OCI-LY7 (cell line): ENCODE measurements at regions not wholly inside any gene's neighbourhood (a gene's known extent, or its start where the extent isn't known, plus 50 kb on each side); places are given as distances from the start of the nearest gene placed in this dataset.

Experiments used
- BruUV-seq: library from RNA; stranded (reverse); fragments of 400-500 nt; replicated peaks from 2 replicates; lab custom pipeline; 2021; lab: Mats Ljungman, UMichigan
- CTCF ChIA-PET: fragments of 300-600 bp; sonication (Branson Sonifier 250); formaldehyde crosslinking; loops from one replicate; lab custom pipeline; 2022; ENCODE audit warnings: antibody characterized with exemption; ENCODE audit not compliant: unreplicated experiment; lab: Charles Lee
- POLR2A ChIA-PET: fragments of 300-600 bp; sonication (Branson Sonifier 250); formaldehyde crosslinking; loops from one replicate; lab custom pipeline; 2022; ENCODE audit warnings: antibody characterized with exemption; lab: Charles Lee
- DNase-seq: peaks from one replicate; pipeline ENCODE4 v3.0.0-alpha.2; 2015; ENCODE audit warnings: low spot score
- H2AFZ ChIP-seq: fragments of 200-600 bp; sonication (generic), shearing (Covaris generic); 2 replicates; pipeline ENCODE4 v1.6.1; 2014; ENCODE audit warnings: mild to moderate bottlenecking, antibody characterized with exemption, low read length, moderate library complexity
- H3K27ac ChIP-seq: fragments of 200-600 bp; sonication (generic); 2 replicates; pipeline ENCODE4 v1.5.1; 2014; ENCODE audit warnings: mixed run types, low read depth, mild to moderate bottlenecking, moderate library complexity, low read length, inconsistent platforms; ENCODE audit not compliant: poor library complexity, severe bottlenecking
- H3K36me3 ChIP-seq: fragments of 200-600 bp; sonication (generic); 2 replicates; pipeline ENCODE4 v1.6.1; 2014; ENCODE audit warnings: mild to moderate bottlenecking, antibody characterized with exemption, low read length, moderate library complexity, mixed read lengths; ENCODE audit not compliant: insufficient read depth
- H3K4me1 ChIP-seq: fragments of 200-600 bp; sonication (generic); 2 replicates; pipeline ENCODE4 v1.5.1; 2014; ENCODE audit warnings: mild to moderate bottlenecking, low read length; ENCODE audit not compliant: insufficient read depth, poor library complexity, severe bottlenecking
- H3K4me2 ChIP-seq: fragments of 200-600 bp; sonication (generic); 2 replicates; pipeline ENCODE4 v1.6.1; 2014; ENCODE audit warnings: mild to moderate bottlenecking, low read length
- H3K4me3 ChIP-seq: fragments of 200-600 bp; sonication (generic); 2 replicates; pipeline ENCODE4 v1.5.1; 2014; ENCODE audit warnings: mild to moderate bottlenecking, low read depth, low read length; ENCODE audit not compliant: poor library complexity, severe bottlenecking
- H3K79me2 ChIP-seq: fragments of 200-600 bp; sonication (generic); 2 replicates; pipeline ENCODE4 v1.6.1; 2016; ENCODE audit warnings: low read depth, mild to moderate bottlenecking, low read length, moderate library complexity, mixed read lengths; ENCODE audit not compliant: insufficient read depth
- H3K9me2 ChIP-seq: fragments of 200-600 bp; sonication (generic); 2 replicates; pipeline ENCODE4 v1.6.1; 2016; ENCODE audit warnings: mild to moderate bottlenecking, low read length, mixed read lengths; ENCODE audit not compliant: insufficient read depth
- H3K9me3 ChIP-seq: fragments of 200-600 bp; sonication (generic); 2 replicates; pipeline ENCODE4 v1.6.1; 2014; ENCODE audit warnings: mild to moderate bottlenecking, mixed run types, low read length, mixed read lengths
- H4K20me1 ChIP-seq: fragments of 200-600 bp; sonication (generic); 2 replicates; pipeline ENCODE4 v1.6.1; 2014; ENCODE audit warnings: mild to moderate bottlenecking, antibody characterized with exemption, low read length, moderate library complexity, mixed read lengths; ENCODE audit not compliant: insufficient read depth
- EZH2phosphoT487 ChIP-seq: fragments of 200-600 bp; sonication (generic); IDR thresholded peaks from 2 replicates; pipeline ENCODE4 v1.6.1; 2018; ENCODE audit warnings: low read depth, borderline replicate concordance, mild to moderate bottlenecking, mixed run types, antibody characterized with exemption, low read length, moderate library complexity, mixed read lengths
- intact Hi-C: fragments of 100-400 bp; cut with micrococcal nuclease; formaldehyde crosslinking; loops from one replicate; pipeline ENCODE4 v1.10.0; 2022; ENCODE audit not compliant: unreplicated experiment
- TF ChIP-seq, protein P1 (sequence below): fragments of 200-600 bp; sonication (generic); conservative IDR thresholded peaks from 2 replicates; pipeline ENCODE4 v1.5.1; 2014; ENCODE audit warnings: mild to moderate bottlenecking, antibody characterized with exemption, low read length, moderate library complexity, mixed read lengths

DNA sequence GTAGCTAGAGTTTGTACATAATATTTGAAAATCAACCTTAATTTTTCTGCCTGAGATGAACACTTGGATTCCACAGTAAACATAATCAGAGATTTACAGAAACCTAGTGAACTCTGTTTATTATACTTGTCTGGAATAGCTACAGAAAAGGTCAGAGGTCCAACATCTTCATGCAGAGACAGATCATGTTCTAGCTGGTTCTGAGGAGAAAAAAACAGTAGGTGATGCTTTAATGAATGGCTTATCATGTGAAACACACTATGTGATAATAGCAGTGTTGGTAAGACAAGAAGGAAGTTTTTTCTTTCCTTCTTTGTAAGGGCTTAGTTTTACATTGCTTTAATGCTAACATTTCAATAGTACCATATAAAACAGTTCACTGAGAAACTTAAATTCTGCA, 846.4 kb upstream of the ZEB2 start:
- H4K20me1 ChIP-seq, result no peaks in the 10 kb centered on the region
- POLR2A ChIA-PET, result interaction anchor here (1.0 to 1.5 kb wide), 4 partner anchors 9 to 39 kb away, joined by 3 to 9 read pairs (median 3); no protein-coding TSS in a partner anchor
- no peak overlapping the region for H3K27ac ChIP-seq
- no peak overlapping the region; the same call in 1 of the 2 replicates for H2AFZ ChIP-seq
- no peaks in the 10 kb centered on the region for H3K36me3 ChIP-seq
- DNase-seq, result no peak
- intact Hi-C loops, result no loop called here
- no TSS peak for BruUV-seq
- CTCF ChIA-PET, result no interaction called here
- peaks cover 3% of the 10 kb centered on the region for H3K4me1 ChIP-seq
- TF ChIP-seq, protein P1, sequence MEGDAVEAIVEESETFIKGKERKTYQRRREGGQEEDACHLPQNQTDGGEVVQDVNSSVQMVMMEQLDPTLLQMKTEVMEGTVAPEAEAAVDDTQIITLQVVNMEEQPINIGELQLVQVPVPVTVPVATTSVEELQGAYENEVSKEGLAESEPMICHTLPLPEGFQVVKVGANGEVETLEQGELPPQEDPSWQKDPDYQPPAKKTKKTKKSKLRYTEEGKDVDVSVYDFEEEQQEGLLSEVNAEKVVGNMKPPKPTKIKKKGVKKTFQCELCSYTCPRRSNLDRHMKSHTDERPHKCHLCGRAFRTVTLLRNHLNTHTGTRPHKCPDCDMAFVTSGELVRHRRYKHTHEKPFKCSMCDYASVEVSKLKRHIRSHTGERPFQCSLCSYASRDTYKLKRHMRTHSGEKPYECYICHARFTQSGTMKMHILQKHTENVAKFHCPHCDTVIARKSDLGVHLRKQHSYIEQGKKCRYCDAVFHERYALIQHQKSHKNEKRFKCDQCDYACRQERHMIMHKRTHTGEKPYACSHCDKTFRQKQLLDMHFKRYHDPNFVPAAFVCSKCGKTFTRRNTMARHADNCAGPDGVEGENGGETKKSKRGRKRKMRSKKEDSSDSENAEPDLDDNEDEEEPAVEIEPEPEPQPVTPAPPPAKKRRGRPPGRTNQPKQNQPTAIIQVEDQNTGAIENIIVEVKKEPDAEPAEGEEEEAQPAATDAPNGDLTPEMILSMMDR, result no peak
- no peak for TF ChIP-seq EZH2phosphoT487
- H3K9me2 ChIP-seq, result no peaks in the 10 kb centered on the region
- H3K9me3 ChIP-seq, result peaks cover 4% of the 10 kb centered on the region; the same call in 1 of the 2 replicates
- no peak overlapping the region for H3K4me3 ChIP-seq
- no peak overlapping the region for H3K4me2 ChIP-seq
- H3K79me2 ChIP-seq, result no peaks in the 10 kb centered on the region

DNA sequence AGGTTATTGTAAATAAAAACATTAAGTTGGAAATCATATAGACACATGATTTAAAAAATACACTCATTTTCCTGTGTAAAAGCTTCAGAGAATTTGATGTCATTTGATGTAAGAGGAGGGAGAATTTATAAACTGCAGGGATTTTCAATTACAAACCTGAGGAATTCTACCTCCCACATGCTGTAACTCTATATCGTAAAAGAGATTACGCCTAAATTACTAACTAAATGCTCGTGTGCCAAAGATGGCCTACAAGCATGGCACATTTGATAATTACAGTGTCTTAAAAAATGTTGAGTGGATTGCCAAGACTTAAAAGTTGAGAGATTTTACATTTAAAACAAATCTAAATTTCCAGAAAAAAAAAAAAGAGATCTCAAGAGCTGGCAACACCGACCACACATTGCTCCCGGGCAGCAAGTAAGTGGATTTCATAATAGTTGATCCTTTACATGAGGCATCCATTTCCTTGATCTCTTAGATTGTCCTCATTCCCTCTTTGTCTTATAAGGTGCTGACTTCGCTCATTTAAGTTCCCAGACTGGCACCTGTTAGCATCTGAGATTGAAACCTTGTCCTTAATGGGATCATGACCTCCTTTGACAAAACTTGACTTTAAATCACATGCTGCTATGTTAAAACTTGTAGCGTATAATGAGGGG, 840.3 kb upstream of the ZEB2 start:
- Histone ChIP-seq H2AFZ (no peak overlapping the region), H3K9me3 (no peaks in the 10 kb centered on the region), H3K36me3 (no peaks in the 10 kb centered on the region), H3K79me2 (no peaks in the 10 kb centered on the region), H3K27ac (no peak overlapping the region), H3K4me3 (no peak overlapping the region), H3K9me2 (no peaks in the 10 kb centered on the region), H4K20me1 (no peaks in the 10 kb centered on the region), H3K4me1 (no peaks in the 10 kb centered on the region), H3K4me2 (no peak overlapping the region)
- TF ChIP-seq, protein P1, result no peak
- TF ChIP-seq EZH2phosphoT487, result no peak
- intact Hi-C loops, result no loop called here
- ChIA-PET CTCF (no interaction called here), POLR2A (interaction anchor here (0.6 to 2.1 kb wide), 8 partner anchors 8 to 149 kb away, joined by 3 to 7 read pairs (median 3); no protein-coding TSS in a partner anchor)
- no peak for DNase-seq
- no TSS peak for BruUV-seq

DNA sequence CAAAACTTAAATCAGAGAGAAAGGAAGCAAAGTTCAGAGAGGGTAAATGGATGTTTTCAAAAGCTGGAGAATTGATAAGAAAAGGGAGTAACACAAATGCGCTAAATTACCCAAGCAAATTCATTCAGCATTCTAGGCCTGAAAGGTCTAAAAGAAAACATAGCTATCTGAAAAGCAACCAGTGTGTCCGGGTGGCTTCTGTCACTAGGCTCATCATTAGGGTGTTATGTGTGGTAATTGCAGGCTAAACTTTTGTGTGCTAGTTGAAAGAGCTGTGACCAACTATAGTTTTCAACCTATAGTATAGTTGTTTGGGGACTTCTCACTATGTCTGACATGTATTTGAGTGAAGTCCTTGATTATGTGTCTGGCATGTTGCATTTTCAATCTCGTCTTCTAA, 839.6 kb upstream of the ZEB2 start:
- no peak overlapping the region for H3K4me3 ChIP-seq
- H3K9me2 ChIP-seq, result no peaks in the 10 kb centered on the region
- H3K27ac ChIP-seq, result no peak overlapping the region
- no peaks in the 10 kb centered on the region for H3K9me3 ChIP-seq
- H3K4me1 ChIP-seq, result no peaks in the 10 kb centered on the region
- intact Hi-C loops, result loop anchor here (2.0 kb wide), 1 partner anchor 15 kb away; no protein-coding TSS in a partner anchor
- no peak overlapping the region for H2AFZ ChIP-seq
- H3K4me2 ChIP-seq, result no peak overlapping the region
- H4K20me1 ChIP-seq, result no peaks in the 10 kb centered on the region
- H3K79me2 ChIP-seq, result no peaks in the 10 kb centered on the region
- ChIA-PET POLR2A (interaction anchor here (0.6 to 2.1 kb wide), 8 partner anchors 9 to 1204 kb away, joined by 3 to 7 read pairs (median 4); no protein-coding TSS in a partner anchor), CTCF (no interaction called here)
- TF ChIP-seq EZH2phosphoT487, result no peak
- TF ChIP-seq, protein P1, result no peak
- no TSS peak for BruUV-seq
- no peaks in the 10 kb centered on the region for H3K36me3 ChIP-seq
- DNase-seq, result no peak
